Endothelial cell of umbilical vein (primary cell): ENCODE measurements at regions not wholly inside any gene's neighbourhood (a gene's known extent, or its start where the extent isn't known, plus 50 kb on each side); places are given as distances from the start of the nearest gene placed in this dataset.

ENCODE experiments used
- BruUV-seq: library from RNA; stranded (reverse); fragments of 400-500 nt; replicated peaks from 2 replicates; lab custom pipeline; 2021; lab: Mats Ljungman, UMichigan
- CTCF ChIA-PET: fragments of 300-600, 350-600 bp; sonication (Branson Sonifier 250); formaldehyde crosslinking; loops from one replicate; lab custom pipeline; 2021; ENCODE audit warnings: antibody characterized with exemption, inconsistent platforms; lab: Charles Lee
- POLR2A ChIA-PET: fragments of 300-600, 350-600 bp; sonication (Branson Sonifier 250); formaldehyde crosslinking; loops from one replicate; lab custom pipeline; 2021; ENCODE audit warnings: antibody characterized with exemption, inconsistent platforms; lab: Charles Lee
- DNase-seq: peaks from one replicate; pipeline ENCODE4 v3.0.0-alpha.2; 2011; ENCODE audit warnings: low read depth, low spot score
- FAIRE-seq: peaks from 2 replicates; lab custom pipeline; 2011; peaks lifted over from hg19 to GRCh38; lab: Jason Lieb, UNC
- H2AFZ ChIP-seq: 2 replicates; pipeline ENCODE4 v1.6.0; 2012; ENCODE audit warnings: low read depth, low read length, control low read depth, inconsistent platforms
- H3K27ac ChIP-seq: 2 replicates; pipeline ENCODE4 v1.5.1; 2011; ENCODE audit warnings: low read depth, mild to moderate bottlenecking, control low read depth, low read length, moderate library complexity; ENCODE audit not compliant: insufficient read depth
- H3K27me3 ChIP-seq, 2 experiments: 2 replicates each; pipeline versions ENCODE4 v1.6.0 to v1.6.1; 2011; ENCODE audit warnings: low read length in 2 of 2, mixed read lengths in 1 of 2; ENCODE audit not compliant: control insufficient read depth in 2 of 2, insufficient read depth in 2 of 2
- H3K36me3 ChIP-seq, 2 experiments: 2 replicates in 1 of 2; 3 replicates in 1 of 2; pipeline ENCODE4 v1.5.1; 2011; ENCODE audit warnings: low read length in 2 of 2, mild to moderate bottlenecking in 1 of 2, moderate library complexity in 1 of 2; ENCODE audit not compliant: control insufficient read depth in 2 of 2, insufficient read depth in 2 of 2; ENCODE audit errors: extremely low read depth in 1 of 2
- H3K4me1 ChIP-seq: 3 replicates; pipeline ENCODE4 v1.5.1; 2011; ENCODE audit warnings: mild to moderate bottlenecking, low read length; ENCODE audit not compliant: control insufficient read depth, insufficient read depth; ENCODE audit errors: extremely low read depth
- H3K4me2 ChIP-seq: 2 replicates; pipeline ENCODE4 v1.6.1; 2011; ENCODE audit warnings: low read length, control low read depth, mixed read lengths; ENCODE audit not compliant: insufficient read depth
- H3K4me3 ChIP-seq, 3 experiments: fragments of 200-600 bp in 1 of 3; sonication (generic), shearing (Covaris generic) in 1 of 3; replicated peaks in 1 of 3; 2 replicates each; pipeline ENCODE4 v1.5.1; 2011 to 2016; ENCODE audit warnings: control low read depth in 3 of 3, low read length in 3 of 3, mild to moderate bottlenecking in 2 of 3, inconsistent platforms in 1 of 3, low read depth in 1 of 3, moderate library complexity in 1 of 3; ENCODE audit not compliant: insufficient read depth in 1 of 3
- H3K79me2 ChIP-seq: 2 replicates; pipeline ENCODE4 v1.6.0; 2012; ENCODE audit warnings: low read length, inconsistent platforms; ENCODE audit not compliant: control insufficient read depth, insufficient read depth
- H3K9ac ChIP-seq: replicated peaks from 2 replicates; pipeline ENCODE3; 2011; ENCODE audit warnings: low read length, control low read depth; ENCODE audit not compliant: insufficient read depth; ENCODE audit errors: extremely low read depth
- H3K9me1 ChIP-seq: replicated peaks from 3 replicates; pipeline ENCODE4 v1.6.0; 2011; ENCODE audit warnings: mild to moderate bottlenecking, low read length; ENCODE audit not compliant: control insufficient read depth, insufficient read depth; ENCODE audit errors: extremely low read depth
- H3K9me3 ChIP-seq: replicated peaks from 2 replicates; pipeline ENCODE4 v1.5.1; 2012; ENCODE audit warnings: low read length, inconsistent platforms; ENCODE audit not compliant: control insufficient read depth, insufficient read depth
- H4K20me1 ChIP-seq: replicated peaks from 2 replicates; pipeline ENCODE3; 2011; ENCODE audit warnings: mild to moderate bottlenecking, low read length; ENCODE audit not compliant: control insufficient read depth, insufficient read depth; ENCODE audit errors: extremely low read depth
- CTCF ChIP-seq, 2 donors: IDR thresholded peaks; 1 replicate in 1 of 2; 2 replicates in 1 of 2; pipeline ENCODE4 v1.5.1; 2011; ENCODE audit warnings: low read length in 2 of 2, mild to moderate bottlenecking in 2 of 2, moderate library complexity in 2 of 2, control low read depth in 1 of 2, inconsistent platforms in 1 of 2, low read depth in 1 of 2; ENCODE audit not compliant: insufficient read depth in 1 of 2; ENCODE audit errors: extremely low read depth in 1 of 2
- EZH2 ChIP-seq: IDR thresholded peaks from 2 replicates; pipeline ENCODE4 v1.6.1; 2012; ENCODE audit warnings: borderline replicate concordance, low read depth, mild to moderate bottlenecking, moderate library complexity, low read length, inconsistent platforms; ENCODE audit not compliant: severe bottlenecking
- FOS ChIP-seq: IDR thresholded peaks from 2 replicates; pipeline ENCODE4 v1.6.1; 2011; ENCODE audit warnings: mild to moderate bottlenecking, low read length, moderate library complexity, borderline replicate concordance; ENCODE audit not compliant: insufficient read depth
- GATA2 ChIP-seq: IDR thresholded peaks from 2 replicates; pipeline ENCODE4 v1.7.0; 2011; ENCODE audit warnings: low read depth, mild to moderate bottlenecking, moderate library complexity, mixed read lengths, low read length; ENCODE audit not compliant: insufficient read length, insufficient read depth
- JUN ChIP-seq: IDR thresholded peaks from 2 replicates; pipeline ENCODE4 v1.6.1; 2011; ENCODE audit warnings: borderline replicate concordance, low read depth; ENCODE audit not compliant: insufficient read length, insufficient read depth
- MAX ChIP-seq: IDR thresholded peaks from 2 replicates; pipeline ENCODE4 v1.6.1; 2011; ENCODE audit not compliant: insufficient read depth, insufficient read length
- MYC ChIP-seq: IDR thresholded peaks from one replicate; pipeline ENCODE4 v1.6.1; 2011; ENCODE audit warnings: mild to moderate bottlenecking, low read depth, low read length
- POLR2A ChIP-seq: IDR thresholded peaks from 2 replicates; pipeline ENCODE4 v1.6.1; 2012; ENCODE audit warnings: low read depth, mild to moderate bottlenecking, control low read depth, low read length
- POLR2AphosphoS5 ChIP-seq: IDR thresholded peaks from 2 replicates; pipeline ENCODE4 v1.6.1; 2012; ENCODE audit warnings: low read depth, mild to moderate bottlenecking, control low read depth, low read length, moderate library complexity; ENCODE audit not compliant: insufficient read depth
- dilution Hi-C: fragments of 300-500 bp; cut with MboI; formaldehyde crosslinking; loops from one replicate; pipeline ENCODE4 v1.15.0; 2019; ENCODE audit warnings: low sequenced_read_pairs; ENCODE audit not compliant: extremely low pct_ligation_motif_present
- intact Hi-C: fragments of 100-400 bp; cut with micrococcal nuclease; formaldehyde crosslinking; loops from one replicate; pipeline ENCODE4 v1.10.0; 2022

GRCh38 chr10:121112136-121112535, 261.0 kb downstream of the WDR11 start:
- Histone ChIP-seq H3K9me1 (no peaks in the 10 kb centered on the region), H3K9ac (no peak overlapping the region), H3K4me1 (no peaks in the 10 kb centered on the region), H3K79me2 (no peaks in the 10 kb centered on the region), H3K4me3 (no peak overlapping the region), H3K27me3 (no peaks in the 10 kb centered on the region), H4K20me1 (no peaks in the 10 kb centered on the region), H3K27ac (no peak overlapping the region), H2AFZ (no peak overlapping the region), H3K4me2 (no peak overlapping the region), H3K9me3 (no peaks in the 10 kb centered on the region), H3K36me3 (no peaks in the 10 kb centered on the region)
- FAIRE-seq = no peak
- no TSS peak for BruUV-seq
- DNase-seq = no peak
- POLR2A ChIA-PET = no interaction called here
- TF ChIP-seq FOS (no peak), POLR2A (no peak), MAX (no peak), GATA2 (no peak)
- CTCF ChIA-PET = no interaction called here
- dilution Hi-C loops (no loop called here), intact Hi-C loops (no loop called here)

- dilution Hi-C loops (no loop called here), intact Hi-C loops (no loop called here)
- TF ChIP-seq JUN (no peak), MAX (no peak), GATA2 (no peak), EZH2 (no peak), FOS (no peak), POLR2A (no peak), CTCF (IDR thresholded peaks at IDR 0.05; ENCODE audit: extremely low read depth in 1 of 2, insufficient read depth in 1 of 2, low read depth in 1 of 2, low read length in 2 of 2) (no peak), POLR2AphosphoS5 (no peak), MYC (no peak)
- Histone ChIP-seq H3K4me1 (no peaks in the 10 kb centered on the region), H3K27ac (no peak overlapping the region), H2AFZ (no peak overlapping the region), H3K9me3 (no peaks in the 10 kb centered on the region), H3K9ac (no peak overlapping the region), H3K9me1 (no peaks in the 10 kb centered on the region), H3K79me2 (no peaks in the 10 kb centered on the region), H4K20me1 (no peaks in the 10 kb centered on the region), H3K4me2 (no peak overlapping the region), H3K4me3 (no peak overlapping the region), H3K36me3 (no peaks in the 10 kb centered on the region), H3K27me3 (no peaks in the 10 kb centered on the region)
- POLR2A ChIA-PET = no interaction called here
- no peak for DNase-seq
- no TSS peak for BruUV-seq
- CTCF ChIA-PET = no interaction called here
- FAIRE-seq = no peak
Measured at GRCh38 chr10:121112579-121113384, 261.6 kb downstream of the WDR11 start.
